ENCODE measurements at regions not wholly inside any gene's neighbourhood (a gene's known extent, or its start where the extent isn't known, plus 50 kb on each side); places are given as distances from the start of the nearest gene placed in this dataset.

- no peak overlapping the region for H3K4me3 ChIP-seq
- H3K9me2 ChIP-seq (replicated peaks; ENCODE audit: insufficient read depth), result no peaks in the 10 kb centered on the region
- no peaks in the 10 kb centered on the region for H3K36me3 ChIP-seq (replicated peaks; ENCODE audit: insufficient read depth, low read depth)
- no peaks in the 10 kb centered on the region for H3K4me1 ChIP-seq (ENCODE audit: insufficient read depth)
- H3K27ac ChIP-seq, result no peak overlapping the region
- H2AFZ ChIP-seq, result no peak overlapping the region
- no peaks in the 10 kb centered on the region for H3K27me3 ChIP-seq
- DNase-seq (ENCODE audit: low spot score), result no peak
- H3K79me2 ChIP-seq, result no peaks in the 10 kb centered on the region
- no peaks in the 10 kb centered on the region for H4K20me1 ChIP-seq (ENCODE audit: insufficient read depth, poor library complexity, severe bottlenecking)
- TF ChIP-seq, protein P1, sequence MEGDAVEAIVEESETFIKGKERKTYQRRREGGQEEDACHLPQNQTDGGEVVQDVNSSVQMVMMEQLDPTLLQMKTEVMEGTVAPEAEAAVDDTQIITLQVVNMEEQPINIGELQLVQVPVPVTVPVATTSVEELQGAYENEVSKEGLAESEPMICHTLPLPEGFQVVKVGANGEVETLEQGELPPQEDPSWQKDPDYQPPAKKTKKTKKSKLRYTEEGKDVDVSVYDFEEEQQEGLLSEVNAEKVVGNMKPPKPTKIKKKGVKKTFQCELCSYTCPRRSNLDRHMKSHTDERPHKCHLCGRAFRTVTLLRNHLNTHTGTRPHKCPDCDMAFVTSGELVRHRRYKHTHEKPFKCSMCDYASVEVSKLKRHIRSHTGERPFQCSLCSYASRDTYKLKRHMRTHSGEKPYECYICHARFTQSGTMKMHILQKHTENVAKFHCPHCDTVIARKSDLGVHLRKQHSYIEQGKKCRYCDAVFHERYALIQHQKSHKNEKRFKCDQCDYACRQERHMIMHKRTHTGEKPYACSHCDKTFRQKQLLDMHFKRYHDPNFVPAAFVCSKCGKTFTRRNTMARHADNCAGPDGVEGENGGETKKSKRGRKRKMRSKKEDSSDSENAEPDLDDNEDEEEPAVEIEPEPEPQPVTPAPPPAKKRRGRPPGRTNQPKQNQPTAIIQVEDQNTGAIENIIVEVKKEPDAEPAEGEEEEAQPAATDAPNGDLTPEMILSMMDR (IDR thresholded peaks at IDR 0.05; ENCODE audit: poor library complexity), result no peak
- TF ChIP-seq EZH2phosphoT487 (IDR thresholded peaks at IDR 0.05; ENCODE audit: low read depth, severe bottlenecking, unreplicated experiment) (no peak), EZH2 (IDR thresholded peaks at IDR 0.05; ENCODE audit: borderline replicate concordance) (no peak)
- H3K9me3 ChIP-seq (ENCODE audit: low read depth), result no peaks in the 10 kb centered on the region
- WGBS (ENCODE audit: low lambda C conversion rate, missing lambda C conversion rate), result 85% methylated on average over 1 of the region's 1 CpG
- no peak overlapping the region for H3K4me2 ChIP-seq
Observed at GRCh38 chr9:86671018-86671417, 276.3 kb downstream of the GAS1 start.

DNA sequence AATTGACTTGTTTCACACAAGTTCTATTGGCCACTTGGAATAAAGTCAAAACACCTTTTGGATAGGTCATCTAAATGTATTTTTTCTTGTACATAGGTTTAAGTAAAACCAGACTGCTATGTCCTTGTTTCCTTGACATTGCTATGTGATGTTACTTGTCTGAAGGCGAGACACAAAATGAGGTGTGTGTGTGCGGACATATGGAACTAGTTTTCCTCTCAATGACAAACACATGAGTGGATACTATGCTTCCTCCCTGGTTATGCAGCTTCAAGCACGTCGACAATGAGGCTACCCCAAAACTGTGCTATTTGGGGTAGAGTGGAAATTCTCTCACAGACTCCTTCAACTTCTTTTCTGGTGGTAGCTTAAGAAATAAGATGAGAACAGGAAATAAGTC lies 276.8 kb downstream of the GAS1 start:
- no peak for TF ChIP-seq EZH2 (IDR thresholded peaks at IDR 0.05; ENCODE audit: borderline replicate concordance)
- TF ChIP-seq EZH2phosphoT487 (IDR thresholded peaks at IDR 0.05; ENCODE audit: low read depth, severe bottlenecking, unreplicated experiment), result no peak
- TF ChIP-seq, protein P1 (IDR thresholded peaks at IDR 0.05; ENCODE audit: poor library complexity), result no peak
- Histone ChIP-seq H3K27ac (no peak overlapping the region), H2AFZ (no peak overlapping the region), H3K36me3 (replicated peaks; ENCODE audit: insufficient read depth, low read depth) (no peaks in the 10 kb centered on the region), H3K4me2 (no peak overlapping the region), H3K9me3 (ENCODE audit: low read depth) (no peaks in the 10 kb centered on the region), H3K4me1 (ENCODE audit: insufficient read depth) (no peaks in the 10 kb centered on the region), H3K9me2 (replicated peaks; ENCODE audit: insufficient read depth) (no peaks in the 10 kb centered on the region), H3K4me3 (no peak overlapping the region), H3K27me3 (no peaks in the 10 kb centered on the region), H3K79me2 (no peaks in the 10 kb centered on the region), H4K20me1 (ENCODE audit: insufficient read depth, poor library complexity, severe bottlenecking) (no peaks in the 10 kb centered on the region)
- WGBS (ENCODE audit: low lambda C conversion rate, missing lambda C conversion rate), result 71% methylated on average over 4 of the region's 4 CpGs
- no peak for DNase-seq (ENCODE audit: low spot score)

- Histone ChIP-seq H3K4me1 (ENCODE audit: insufficient read depth) (no peaks in the 10 kb centered on the region), H3K79me2 (no peaks in the 10 kb centered on the region), H3K4me3 (no peak overlapping the region), H2AFZ (no peak overlapping the region), H3K36me3 (replicated peaks; ENCODE audit: insufficient read depth, low read depth) (no peaks in the 10 kb centered on the region), H3K9me2 (replicated peaks; ENCODE audit: insufficient read depth) (no peaks in the 10 kb centered on the region), H3K9me3 (ENCODE audit: low read depth) (no peaks in the 10 kb centered on the region), H3K27me3 (no peaks in the 10 kb centered on the region), H4K20me1 (ENCODE audit: insufficient read depth, poor library complexity, severe bottlenecking) (no peaks in the 10 kb centered on the region), H3K4me2 (no peak overlapping the region), H3K27ac (no peak overlapping the region)
- TF ChIP-seq, protein P1 (IDR thresholded peaks at IDR 0.05; ENCODE audit: poor library complexity), result no peak
- TF ChIP-seq EZH2phosphoT487 (IDR thresholded peaks at IDR 0.05; ENCODE audit: low read depth, severe bottlenecking, unreplicated experiment), result no peak
- TF ChIP-seq EZH2 (IDR thresholded peaks at IDR 0.05; ENCODE audit: borderline replicate concordance), result no peak
- WGBS (ENCODE audit: low lambda C conversion rate, missing lambda C conversion rate), result 97% methylated on average over 3 of the region's 3 CpGs
- DNase-seq (ENCODE audit: low spot score), result no peak
Observed at GRCh38 chr9:86670076-86670475, 277.2 kb downstream of the GAS1 start.

DNA sequence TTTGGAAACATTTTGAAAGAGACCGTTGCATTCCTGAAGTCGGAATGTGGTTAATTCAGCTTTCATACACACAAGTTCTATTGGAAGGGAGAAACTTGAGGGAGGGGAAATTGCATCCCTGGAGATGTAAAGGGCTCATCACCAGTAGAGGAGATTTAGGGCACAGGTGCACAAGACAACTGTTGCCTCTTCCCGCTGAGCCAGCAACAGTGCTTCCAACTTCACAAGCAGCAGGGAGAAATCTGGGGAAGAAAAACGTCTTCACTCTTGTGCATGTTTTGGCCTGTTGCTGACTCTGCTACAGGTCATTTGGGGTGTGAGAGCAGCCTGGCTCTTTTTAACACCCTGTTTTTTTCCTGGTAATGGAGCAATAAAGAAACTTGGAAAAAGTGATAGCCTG lies 277.9 kb downstream of the GAS1 start:
- H3K79me2 ChIP-seq, result no peaks in the 10 kb centered on the region
- no peaks in the 10 kb centered on the region for H3K27me3 ChIP-seq
- no peak overlapping the region for H2AFZ ChIP-seq
- H3K27ac ChIP-seq, result no peak overlapping the region
- H3K4me3 ChIP-seq, result no peak overlapping the region
- no peaks in the 10 kb centered on the region for H4K20me1 ChIP-seq (ENCODE audit: insufficient read depth, poor library complexity, severe bottlenecking)
- no peaks in the 10 kb centered on the region for H3K9me2 ChIP-seq (replicated peaks; ENCODE audit: insufficient read depth)
- no peaks in the 10 kb centered on the region for H3K9me3 ChIP-seq (ENCODE audit: low read depth)
- no peak overlapping the region for H3K4me2 ChIP-seq
- H3K36me3 ChIP-seq (replicated peaks; ENCODE audit: insufficient read depth, low read depth), result no peaks in the 10 kb centered on the region
- DNase-seq (ENCODE audit: low spot score), result no peak
- TF ChIP-seq EZH2phosphoT487 (IDR thresholded peaks at IDR 0.05; ENCODE audit: low read depth, severe bottlenecking, unreplicated experiment) (no peak), EZH2 (IDR thresholded peaks at IDR 0.05; ENCODE audit: borderline replicate concordance) (no peak)
- TF ChIP-seq, protein P1 (IDR thresholded peaks at IDR 0.05; ENCODE audit: poor library complexity), result no peak
- no peaks in the 10 kb centered on the region for H3K4me1 ChIP-seq (ENCODE audit: insufficient read depth)
- 75% methylated on average over 4 of the region's 4 CpGs for WGBS (ENCODE audit: low lambda C conversion rate, missing lambda C conversion rate)

Measured in hepatocyte (in vitro differentiated cells).